K562 (cell line): ENCODE measurements at regions not wholly inside any gene's neighbourhood (a gene's known extent, or its start where the extent isn't known, plus 50 kb on each side); places are given as distances from the start of the nearest gene placed in this dataset.

ENCODE experiments used
- ATAC-seq: fragments of 200-7000 bp; cut with Tn5 transposase; 3 replicates; pipeline ENCODE4 v1.9.1; 2020; ENCODE audit warnings: moderate library complexity
- BruUV-seq: library from RNA; stranded (reverse); fragments of 400-500 nt; replicated peaks from 2 replicates; lab custom pipeline; 2021; lab: Mats Ljungman, UMichigan
- CTCF ChIA-PET: fragments of 300-600 bp; formaldehyde crosslinking; extraction: SDS; loops from one replicate; lab custom pipeline; 2021; ENCODE audit warnings: low intra/inter-chr PET ratio; lab: Yijun Ruan, JAX
- POLR2A ChIA-PET: fragments of 300-600, 350-650 bp; sonication (Branson Sonifier 250); formaldehyde crosslinking; extraction: SDS; loops from one replicate; lab custom pipeline; 2021; ENCODE audit warnings: antibody characterized with exemption, inconsistent platforms; lab: Yijun Ruan, JAX
- DNase-seq, 4 experiments: peaks; one replicate each; pipeline versions ENCODE4 v3.0.0 to v3.0.0-alpha.2; 2011 to 2018; ENCODE audit warnings: low spot score in 3 of 4, mixed read lengths in 3 of 4; ENCODE audit errors: extremely low read depth in 1 of 4
- FAIRE-seq: peaks from 2 replicates; lab custom pipeline; 2011; peaks lifted over from hg19 to GRCh38; lab: Jason Lieb, UNC
- H2AFZ ChIP-seq: 2 replicates; pipeline ENCODE4 v1.6.0; 2011; ENCODE audit warnings: low read depth, low read length, control low read depth, inconsistent platforms
- H3K27ac ChIP-seq: fragments of 200-600 bp; 3 replicates; pipeline ENCODE4 v1.8.0; 2011; ENCODE audit warnings: low read depth, mild to moderate bottlenecking, control low read depth, inconsistent platforms, low read length, moderate library complexity, mixed read lengths; ENCODE audit errors: extremely low read depth
- H3K27me3 ChIP-seq, 2 experiments: fragments of 300-600 bp in 1 of 2; 2 replicates in 1 of 2; 3 replicates in 1 of 2; pipeline versions ENCODE4 v1.6.0 to v1.8.0; 2011; ENCODE audit warnings: inconsistent platforms in 2 of 2, low read length in 2 of 2, mild to moderate bottlenecking in 1 of 2, mixed read lengths in 1 of 2, moderate library complexity in 1 of 2; ENCODE audit not compliant: control insufficient read depth in 2 of 2, insufficient read depth in 2 of 2
- H3K36me3 ChIP-seq: fragments of 300-600 bp; 3 replicates; pipeline ENCODE4 v1.8.0; 2011; ENCODE audit warnings: mild to moderate bottlenecking, low read length, inconsistent platforms; ENCODE audit not compliant: control insufficient read depth, insufficient read depth
- H3K4me1 ChIP-seq, 2 experiments: fragments of 200-600 bp in 1 of 2; replicated peaks in 1 of 2; 2 replicates in 1 of 2; 3 replicates in 1 of 2; pipeline versions ENCODE4 v1.5.1 to v1.8.0; 2011; ENCODE audit warnings: inconsistent platforms in 2 of 2, low read length in 2 of 2, mild to moderate bottlenecking in 1 of 2, mixed read lengths in 1 of 2, moderate library complexity in 1 of 2; ENCODE audit not compliant: control insufficient read depth in 2 of 2, insufficient read depth in 2 of 2
- H3K4me2 ChIP-seq: 2 replicates; pipeline ENCODE4 v1.6.1; 2011; ENCODE audit warnings: low read length, control low read depth, inconsistent platforms, mixed read lengths; ENCODE audit not compliant: insufficient read depth
- H3K4me3 ChIP-seq: fragments of 200-600 bp; sonication (generic), shearing (Covaris generic); 2 replicates; pipeline ENCODE4 v1.5.1; 2016; ENCODE audit warnings: control low read depth, inconsistent platforms
- H3K79me2 ChIP-seq: fragments of 200-600 bp; 3 replicates; pipeline ENCODE4 v1.8.0; 2011; ENCODE audit warnings: low read length, inconsistent platforms; ENCODE audit not compliant: control insufficient read depth, insufficient read depth
- H3K9ac ChIP-seq, 2 experiments: 2 replicates each; pipeline versions ENCODE4 v1.6.0 to v1.6.1; 2011; ENCODE audit warnings: low read depth in 2 of 2, low read length in 2 of 2, control low read depth in 1 of 2, inconsistent platforms in 1 of 2, mild to moderate bottlenecking in 1 of 2, mixed read lengths in 1 of 2; ENCODE audit not compliant: insufficient read depth in 1 of 2
- H3K9me1 ChIP-seq: one replicate; pipeline ENCODE4 v1.6.0; 2011; ENCODE audit warnings: inconsistent platforms, mild to moderate bottlenecking, low read length, moderate library complexity; ENCODE audit not compliant: control insufficient read depth, insufficient read depth
- H3K9me3 ChIP-seq: replicated peaks from 2 replicates; pipeline ENCODE4 v1.5.1; 2011; ENCODE audit warnings: low read depth, low read length, inconsistent platforms; ENCODE audit not compliant: control insufficient read depth, insufficient read depth
- H4K20me1 ChIP-seq: replicated peaks from 2 replicates; pipeline ENCODE4 v1.6.1; 2011; ENCODE audit warnings: low read length, inconsistent platforms, mixed read lengths; ENCODE audit not compliant: control insufficient read depth, insufficient read depth
- ARID1B ChIP-seq: fragments of 450-650 bp; IDR thresholded peaks from 2 replicates; pipeline ENCODE4 v1.6.1; 2016; ENCODE audit warnings: antibody characterized with exemption, mild to moderate bottlenecking, inconsistent platforms
- ASH1L ChIP-seq: fragments of 450-650 bp; IDR thresholded peaks from 2 replicates; pipeline ENCODE4 v1.6.1; 2018; ENCODE audit warnings: borderline replicate concordance, mild to moderate bottlenecking, low read depth; ENCODE audit not compliant: partially characterized antibody
- CCNT2 ChIP-seq: IDR thresholded peaks from 2 replicates; pipeline ENCODE4 v1.6.1; 2011; ENCODE audit warnings: borderline replicate concordance, low read depth, mild to moderate bottlenecking, moderate library complexity, mixed read lengths, low read length; ENCODE audit not compliant: insufficient read length; ENCODE audit errors: extremely low read depth
- DMBX1 ChIP-seq: fragments of 250-450 bp; sonication (Bioruptor Pico); IDR thresholded peaks from 2 replicates; pipeline ENCODE4 v1.8.0; 2022; ENCODE audit warnings: inconsistent platforms, mild to moderate bottlenecking, moderate library complexity, borderline replicate concordance
- FIP1L1 ChIP-seq: fragments of 200-400 bp; formaldehyde crosslinking; IDR thresholded peaks from 2 replicates; pipeline ENCODE4 v1.6.1; 2018; ENCODE audit warnings: mild to moderate bottlenecking, low read depth, low read length; ENCODE audit not compliant: poor library complexity, severe bottlenecking
- FOXJ3 ChIP-seq: sonication (generic); formaldehyde crosslinking; IDR thresholded peaks from 2 replicates; pipeline ENCODE4 v1.4.0; 2020; ENCODE audit warnings: mild to moderate bottlenecking, missing genetic modification reagents
- GTF2E2 ChIP-seq: fragments of 200-800 bp; sonication (Bioruptor generic); IDR thresholded peaks from 2 replicates; pipeline ENCODE4 v1.6.1; 2016; ENCODE audit warnings: missing genetic modification characterization, missing compliant biosample characterization
- NELFE ChIP-seq: IDR thresholded peaks from 2 replicates; pipeline ENCODE4 v1.6.1; 2011; ENCODE audit warnings: mild to moderate bottlenecking; ENCODE audit not compliant: insufficient read depth, insufficient read length
- RBM34 ChIP-seq: fragments of 200-400 bp; formaldehyde crosslinking; IDR thresholded peaks from 2 replicates; pipeline ENCODE4 v1.6.1; 2018; ENCODE audit warnings: low read length, borderline replicate concordance; ENCODE audit not compliant: insufficient read depth
- SNIP1 ChIP-seq: fragments of 450-650 bp; IDR thresholded peaks from 2 replicates; pipeline ENCODE4 v1.7.1; 2017; ENCODE audit warnings: low read depth, mild to moderate bottlenecking
- TEAD1 ChIP-seq, 2 experiments: fragments of 450-650 bp in 1 of 2; sonication (generic) in 1 of 2; formaldehyde crosslinking; IDR thresholded peaks; 2 replicates each; pipeline versions ENCODE4 v1.4.0 to v1.8.0; 2020 to 2022; ENCODE audit warnings: mild to moderate bottlenecking in 2 of 2, missing genetic modification reagents in 1 of 2
- ZNF347 ChIP-seq: fragments of 450-650 bp; formaldehyde crosslinking; IDR thresholded peaks from 2 replicates; pipeline ENCODE4 v1.4.0; 2020; ENCODE audit warnings: low read depth, mild to moderate bottlenecking, moderate library complexity
- ZNF551 ChIP-seq: fragments of 250-450 bp; sonication (Bioruptor Pico); IDR thresholded peaks from 2 replicates; pipeline ENCODE4 v1.5.0; 2021; ENCODE audit warnings: mild to moderate bottlenecking, moderate library complexity
- ZNF668 ChIP-seq: fragments of 250-450 bp; sonication (Bioruptor Pico); IDR thresholded peaks from 2 replicates; pipeline ENCODE4 v1.8.0; 2022; ENCODE audit warnings: mild to moderate bottlenecking, inconsistent platforms
- ZNF707 ChIP-seq: fragments of 250-450 bp; sonication (Bioruptor Pico); conservative IDR thresholded peaks from 2 replicates; pipeline ENCODE4 v1.8.0; 2022; ENCODE audit warnings: inconsistent platforms, mild to moderate bottlenecking, moderate library complexity
- WGBS: fragments of 100-300 bp; shearing (Covaris generic); methylation state at CpG from one replicate; pipeline ENCODE4 v1.1.6; 2016; ENCODE audit warnings: low coverage, mixed read lengths; ENCODE audit not compliant: insufficient coverage; ENCODE audit errors: missing lambda C conversion rate; 5-methylcytosine and 5-hydroxymethylcytosine counted together
- in situ Hi-C: fragments of 300-500 bp; cut with MboI; formaldehyde crosslinking; loops from 4 replicates; pipeline ENCODE4 v1.15.0; 2018; ENCODE audit warnings: inconsistent platforms, mixed read lengths
- intact Hi-C: fragments of 100-400 bp; cut with micrococcal nuclease; formaldehyde crosslinking; loops from 2 replicates; pipeline ENCODE4 v1.14.2; 2022
- TF ChIP-seq, protein P1 (sequence below): fragments of 450-650 bp; formaldehyde crosslinking; IDR thresholded peaks from 2 replicates; pipeline ENCODE4 v1.4.0; 2020; ENCODE audit warnings: mild to moderate bottlenecking

GRCh38 chr1:30360281-30360680, 363.1 kb downstream of the MATN1 start:
- no peaks in the 10 kb centered on the region for H3K36me3 ChIP-seq
- CTCF ChIA-PET: no interaction called here
- H3K9me1 ChIP-seq: no peaks in the 10 kb centered on the region
- H3K9me3 ChIP-seq: no peaks in the 10 kb centered on the region
- no peak for ATAC-seq
- no TSS peak for BruUV-seq
- no peak overlapping the region for H2AFZ ChIP-seq
- intact Hi-C loops: no loop called here
- TF ChIP-seq ARID1B (no peak), FOXJ3 (no peak), ZNF668 (CRISPR knock-in tag) (no peak)
- TF ChIP-seq, all 486 proteins: peak for 0
- Histone ChIP-seq H3K4me1 (no peaks in the 10 kb centered on the region), H3K79me2 (no peaks in the 10 kb centered on the region), H3K27ac (no peak overlapping the region), H3K27me3 (peaks cover 0 to 4% of the 10 kb centered on the region in 2 experiments; a peak in 2 of 5 replicates), H3K4me3 (no peak overlapping the region), H3K4me2 (no peak overlapping the region), H3K9ac (no peak overlapping the region), H4K20me1 (no peaks in the 10 kb centered on the region)
- in situ Hi-C loops: no loop called here
- POLR2A ChIA-PET: interaction anchor here (1.2 kb wide), 1 partner anchor 10 kb away, joined by 5 read pairs; no protein-coding TSS in a partner anchor
- DNase-seq (no peak), FAIRE-seq (no peak)
- WGBS: 0% methylated on average over 2 of the region's 2 CpGs

DNA sequence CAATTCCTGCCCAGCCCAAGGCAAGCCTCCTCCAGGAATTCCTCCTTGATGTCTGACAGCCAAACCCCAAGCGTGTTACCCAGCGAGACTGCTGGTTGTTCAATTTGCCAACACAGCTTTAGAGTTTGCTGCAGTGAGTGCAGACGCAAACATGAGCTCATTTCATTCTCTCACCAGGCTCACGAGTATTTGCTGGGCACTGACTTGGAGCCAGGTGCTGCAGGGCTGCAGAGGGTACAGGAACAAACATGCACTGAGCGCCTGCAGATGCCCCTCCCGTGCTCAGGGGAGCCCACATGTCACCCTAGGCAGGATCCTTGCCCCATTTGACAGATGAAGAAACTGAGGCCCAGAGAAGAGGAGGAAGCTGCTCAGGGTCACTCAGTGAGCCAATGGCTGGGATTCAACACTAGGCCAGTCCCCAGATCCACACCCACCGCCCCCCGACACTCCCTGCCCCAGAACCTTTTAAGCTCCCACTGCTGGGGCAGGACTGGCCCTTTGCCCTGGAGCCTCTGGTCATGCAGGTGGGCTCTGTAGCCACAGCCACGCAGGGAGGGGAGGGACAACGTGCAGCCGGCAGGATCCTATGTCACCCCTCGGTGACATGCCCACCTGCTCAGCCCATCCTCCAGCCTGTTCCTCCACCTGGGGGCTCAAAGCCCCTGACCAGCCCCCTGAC, 363.7 kb downstream of the MATN1 start:
- no peak overlapping the region for H3K27ac ChIP-seq
- DNase-seq (no peak), ATAC-seq (no peak), FAIRE-seq (no peak)
- in situ Hi-C loops (no loop called here), intact Hi-C loops (no loop called here)
- peaks cover 0 to 4% of the 10 kb centered on the region in 2 experiments; a peak in 2 of 5 replicates for H3K27me3 ChIP-seq
- no peaks in the 10 kb centered on the region for H3K79me2 ChIP-seq
- under 1% methylated on average over 12 of the region's 12 CpGs for WGBS
- no peaks in the 10 kb centered on the region for H3K9me3 ChIP-seq
- no peak overlapping the region for H3K4me3 ChIP-seq
- no peaks in the 10 kb centered on the region for H3K36me3 ChIP-seq
- no peaks in the 10 kb centered on the region for H3K4me1 ChIP-seq
- H3K9ac ChIP-seq: no peak overlapping the region
- POLR2A ChIA-PET: interaction anchor here (1.2 kb wide), 1 partner anchor 10 kb away, joined by 5 read pairs; no protein-coding TSS in a partner anchor
- H2AFZ ChIP-seq: no peak overlapping the region
- BruUV-seq: no TSS peak
- no peaks in the 10 kb centered on the region for H3K9me1 ChIP-seq
- H3K4me2 ChIP-seq: no peak overlapping the region
- no peaks in the 10 kb centered on the region for H4K20me1 ChIP-seq
- CTCF ChIA-PET: no interaction called here
- TF ChIP-seq ZNF347 (CRISPR knock-in tag): no peak
- TF ChIP-seq RBM34: no peak
- no peak for TF ChIP-seq ZNF707
- TF ChIP-seq, protein P1, sequence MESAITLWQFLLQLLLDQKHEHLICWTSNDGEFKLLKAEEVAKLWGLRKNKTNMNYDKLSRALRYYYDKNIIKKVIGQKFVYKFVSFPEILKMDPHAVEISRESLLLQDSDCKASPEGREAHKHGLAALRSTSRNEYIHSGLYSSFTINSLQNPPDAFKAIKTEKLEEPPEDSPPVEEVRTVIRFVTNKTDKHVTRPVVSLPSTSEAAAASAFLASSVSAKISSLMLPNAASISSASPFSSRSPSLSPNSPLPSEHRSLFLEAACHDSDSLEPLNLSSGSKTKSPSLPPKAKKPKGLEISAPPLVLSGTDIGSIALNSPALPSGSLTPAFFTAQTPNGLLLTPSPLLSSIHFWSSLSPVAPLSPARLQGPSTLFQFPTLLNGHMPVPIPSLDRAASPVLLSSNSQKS (CRISPR knock-in tag): no peak
- no peak for TF ChIP-seq SNIP1
- no peak for TF ChIP-seq NELFE
- TF ChIP-seq DMBX1 (CRISPR knock-in tag): no peak
- no peak for TF ChIP-seq GTF2E2 (tag)
- TF ChIP-seq CCNT2: no peak
- no peak for TF ChIP-seq FIP1L1
- TF ChIP-seq ASH1L: no peak
- no peak for TF ChIP-seq TEAD1 (CRISPR knock-in tag; IDR thresholded peaks at IDR 0.05)
- TF ChIP-seq ZNF551: no peak
